ENCODE measurements at regions not wholly inside any gene's neighbourhood (a gene's known extent, or its start where the extent isn't known, plus 50 kb on each side); places are given as distances from the start of the nearest gene placed in this dataset.

GRCh38 chr13:86731987-86732386 is 932.8 kb upstream of the SLITRK6 start:
- H2BK15ac ChIP-seq (ENCODE audit: low read depth, low read length): no peak overlapping the region
- H3K27ac ChIP-seq (ENCODE audit: insufficient read length, low read depth, low read length): no peak overlapping the region
- H3K23me2 ChIP-seq (ENCODE audit: insufficient read length, low read depth, low read length, poor library complexity, severe bottlenecking): no peaks in the 10 kb centered on the region
- H3K9ac ChIP-seq (ENCODE audit: extremely low read depth, insufficient read length, low read length): no peak overlapping the region
- no peaks in the 10 kb centered on the region for H3K79me2 ChIP-seq (ENCODE audit: insufficient read depth, low read length)
- no peak overlapping the region for H3K56ac ChIP-seq (ENCODE audit: insufficient read length, low read depth, low read length)
- no peaks in the 10 kb centered on the region for H3K27me3 ChIP-seq (ENCODE audit: insufficient read depth, low read length)
- H2BK5ac ChIP-seq (ENCODE audit: insufficient read length, low read length): no peak overlapping the region
- no peak overlapping the region for H4K8ac ChIP-seq (replicated peaks; ENCODE audit: insufficient read length, low read depth, low read length)
- H2AK5ac ChIP-seq (ENCODE audit: insufficient read length, low read length): no peak overlapping the region
- DNase-seq: no peak
- H2AFZ ChIP-seq (ENCODE audit: low read length): no peak overlapping the region
- no peak overlapping the region for H3K4me3 Mint-ChIP-seq
- no peak overlapping the region for H2BK120ac ChIP-seq (ENCODE audit: low read depth, low read length, poor library complexity, severe bottlenecking)
- no peaks in the 10 kb centered on the region for H3K9me3 ChIP-seq (ENCODE audit: control insufficient read depth, low read depth, low read length)
- no peak overlapping the region for H2BK20ac ChIP-seq (ENCODE audit: low read depth, low read length, poor library complexity, severe bottlenecking)
- H3K4me2 ChIP-seq (ENCODE audit: insufficient read depth, insufficient read length, low read length): no peak overlapping the region
- H4K20me1 ChIP-seq (ENCODE audit: control insufficient read depth, insufficient read depth, insufficient read length): no peaks in the 10 kb centered on the region
- peaks cover 0 to 13% (median 0%) of the 10 kb centered on the region in 3 experiments; a peak in 3 of 7 replicates for H3K36me3 Mint-ChIP-seq (ENCODE audit: insufficient read depth in 1 of 3, low read depth in 3 of 3)
- no peaks in the 10 kb centered on the region for H3K79me1 ChIP-seq (ENCODE audit: insufficient read depth, low read depth, low read length, poor library complexity, severe bottlenecking)
- TF ChIP-seq CTCF (conservative IDR thresholded peaks at IDR 0.05): no peak
- no peak overlapping the region for H2BK12ac ChIP-seq (ENCODE audit: insufficient read length, low read depth, low read length)
- no peak overlapping the region for H3K23ac ChIP-seq (ENCODE audit: insufficient read length, low read depth, low read length)
- H3K9me3 Mint-ChIP-seq: peaks cover 0 to 12% of the 10 kb centered on the region in 2 experiments; a peak in 3 of 5 replicates
- no peak overlapping the region for H3K14ac ChIP-seq (ENCODE audit: insufficient read depth, low read length)
- H3K18ac ChIP-seq (ENCODE audit: insufficient read length, low read depth, low read length): no peak overlapping the region
- no peak overlapping the region for H3K4ac ChIP-seq (ENCODE audit: low read depth, low read length)
- no peak overlapping the region for H4K91ac ChIP-seq (ENCODE audit: insufficient read length, low read depth, low read length)
- WGBS (ENCODE audit: extremely low coverage, insufficient read length, low lambda C conversion rate): no CpG with 5 or more reads among the region's 1 CpG
- H3T11ph ChIP-seq (ENCODE audit: low read length): no peak overlapping the region
- H3K27ac Mint-ChIP-seq: peak overlapping the region in 1 of 3 experiments; percentile 82; a peak in 1 of 7 replicates
- no peaks in the 10 kb centered on the region for H3K4me1 Mint-ChIP-seq
- H3K4me1 ChIP-seq (ENCODE audit: insufficient read depth, low read length): no peaks in the 10 kb centered on the region
- H4K5ac ChIP-seq (ENCODE audit: insufficient read length, low read depth, low read length): no peak overlapping the region
- no peaks in the 10 kb centered on the region for H3K27me3 Mint-ChIP-seq (ENCODE audit: low read depth)

Measured in H9 (cell line).